NB4 (cell line): ENCODE measurements at regions not wholly inside any gene's neighbourhood (a gene's known extent, or its start where the extent isn't known, plus 50 kb on each side); places are given as distances from the start of the nearest gene placed in this dataset.

ENCODE experiments used
- CTCF ChIP-seq: IDR thresholded peaks from one replicate; pipeline ENCODE4 v1.5.1; 2012; ENCODE audit warnings: low read depth, low read length
- MAX ChIP-seq: IDR thresholded peaks from 2 replicates; pipeline ENCODE4 v1.6.1; 2011; ENCODE audit warnings: low read depth, low read length
- MYC ChIP-seq: IDR thresholded peaks from 2 replicates; pipeline ENCODE4 v1.6.1; 2011; ENCODE audit warnings: low read depth, low read length
- POLR2A ChIP-seq: IDR thresholded peaks from 2 replicates; pipeline ENCODE4 v1.6.1; 2011; ENCODE audit warnings: mild to moderate bottlenecking; ENCODE audit not compliant: insufficient read length; ENCODE audit errors: extremely low read depth

GRCh38 chr7:67655168-67655567 is 658.5 kb downstream of the TYW1 start:
- no peak for TF ChIP-seq POLR2A
- no peak for TF ChIP-seq CTCF
- TF ChIP-seq MAX: no peak
- no peak for TF ChIP-seq MYC
